Lung (tissue), 11 donors: ENCODE measurements at regions not wholly inside any gene's neighbourhood (a gene's known extent, or its start where the extent isn't known, plus 50 kb on each side); places are given as distances from the start of the nearest gene placed in this dataset.
"Not testable (repeated sequence)": the region's sequence is repeated elsewhere in the genome, so short reads cannot be mapped to it uniquely, and the experiment has no call there.

Experiments
- ATAC-seq: fragments of 200-7000 bp; cut with Tn5 transposase; one replicate; pipeline ENCODE4 v1.9.1; 2020; ENCODE audit warnings: moderate number of reproducible peaks; ENCODE audit not compliant: insufficient read depth, low FRiP score
- DNase-seq, 3 donors: peaks; one replicate each; pipeline ENCODE4 v3.0.0-alpha.2; 2013 to 2017
- H3K27ac ChIP-seq, 2 donors: one replicate each; pipeline ENCODE4 v1.5.1; 2013; ENCODE audit warnings: mild to moderate bottlenecking in 2 of 2, moderate library complexity in 2 of 2, control low read depth in 1 of 2, inconsistent platforms in 1 of 2, low read depth in 1 of 2, low read length in 1 of 2
- H3K27me3 ChIP-seq, 3 donors: one replicate each; pipeline ENCODE4 v1.5.1; 2013; ENCODE audit warnings: low read length in 2 of 3; ENCODE audit not compliant: control insufficient read depth in 3 of 3, insufficient read depth in 3 of 3
- H3K36me3 ChIP-seq, 4 donors: one replicate each; pipeline ENCODE4 v1.5.1; 2013; ENCODE audit warnings: low read length in 4 of 4, mild to moderate bottlenecking in 1 of 4, moderate library complexity in 1 of 4; ENCODE audit not compliant: control insufficient read depth in 4 of 4, insufficient read depth in 4 of 4
- H3K4me1 ChIP-seq, 5 donors: one replicate each; pipeline ENCODE4 v1.5.1; 2013; ENCODE audit warnings: low read length in 5 of 5, mild to moderate bottlenecking in 2 of 5, moderate library complexity in 1 of 5; ENCODE audit not compliant: control insufficient read depth in 5 of 5, insufficient read depth in 5 of 5
- H3K4me3 ChIP-seq: one replicate; pipeline ENCODE4 v1.5.1; 2013; ENCODE audit warnings: mild to moderate bottlenecking, control low read depth, moderate library complexity
- H3K9ac ChIP-seq, 2 donors: one replicate each; pipeline ENCODE4 v1.5.1; 2013; ENCODE audit warnings: low read length in 2 of 2, control low read depth in 1 of 2; ENCODE audit not compliant: insufficient read depth in 1 of 2
- H3K9me3 ChIP-seq, 4 donors: one replicate each; pipeline ENCODE4 v1.5.1; 2013; ENCODE audit warnings: low read length in 3 of 4, mild to moderate bottlenecking in 1 of 4, moderate library complexity in 1 of 4; ENCODE audit not compliant: control insufficient read depth in 4 of 4, insufficient read depth in 3 of 4
- WGBS, 2 donors: extraction: QIAGEN DNeasy Blood & Tissue Kit; methylation state at CpG; one replicate each; pipeline ENCODE4 v1.1.7; 2013; 5-methylcytosine and 5-hydroxymethylcytosine counted together
- TF ChIP-seq, protein P1 (sequence below): IDR thresholded peaks from 2 replicates; pipeline ENCODE4 v1.5.1; 2012; ENCODE audit warnings: mild to moderate bottlenecking; ENCODE audit errors: control extremely low read depth, extremely low read depth
- donor health status: control.
- donor health status: control.
- donor health status: Bipolar disorder and iron deficiency.
- donor health status: healthy.
- donor health status: DM: yes; HTN: yes; CAD: no.

- no peak overlapping the region for H3K27ac ChIP-seq
- ATAC-seq: no peak
- H3K9me3 ChIP-seq: peaks cover 0 to 2% (median 0%) of the 10 kb centered on the region in 4 donors
- TF ChIP-seq, protein P1, sequence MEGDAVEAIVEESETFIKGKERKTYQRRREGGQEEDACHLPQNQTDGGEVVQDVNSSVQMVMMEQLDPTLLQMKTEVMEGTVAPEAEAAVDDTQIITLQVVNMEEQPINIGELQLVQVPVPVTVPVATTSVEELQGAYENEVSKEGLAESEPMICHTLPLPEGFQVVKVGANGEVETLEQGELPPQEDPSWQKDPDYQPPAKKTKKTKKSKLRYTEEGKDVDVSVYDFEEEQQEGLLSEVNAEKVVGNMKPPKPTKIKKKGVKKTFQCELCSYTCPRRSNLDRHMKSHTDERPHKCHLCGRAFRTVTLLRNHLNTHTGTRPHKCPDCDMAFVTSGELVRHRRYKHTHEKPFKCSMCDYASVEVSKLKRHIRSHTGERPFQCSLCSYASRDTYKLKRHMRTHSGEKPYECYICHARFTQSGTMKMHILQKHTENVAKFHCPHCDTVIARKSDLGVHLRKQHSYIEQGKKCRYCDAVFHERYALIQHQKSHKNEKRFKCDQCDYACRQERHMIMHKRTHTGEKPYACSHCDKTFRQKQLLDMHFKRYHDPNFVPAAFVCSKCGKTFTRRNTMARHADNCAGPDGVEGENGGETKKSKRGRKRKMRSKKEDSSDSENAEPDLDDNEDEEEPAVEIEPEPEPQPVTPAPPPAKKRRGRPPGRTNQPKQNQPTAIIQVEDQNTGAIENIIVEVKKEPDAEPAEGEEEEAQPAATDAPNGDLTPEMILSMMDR: no peak
- H3K4me3 ChIP-seq: no peak overlapping the region
- no peaks in the 10 kb centered on the region for H3K4me1 ChIP-seq
- DNase-seq: peak; percentile 36 to 62 (median 46)
- no peaks in the 10 kb centered on the region for H3K27me3 ChIP-seq
- H3K9ac ChIP-seq: no peak overlapping the region
- WGBS, 2 donors: 24 to 29% methylated on average over 5 of the region's 5 CpGs
- H3K36me3 ChIP-seq: no peaks in the 10 kb centered on the region
Measured at GRCh38 chr5:36777105-36777757, 99.3 kb upstream of the NIPBL start.

DNA sequence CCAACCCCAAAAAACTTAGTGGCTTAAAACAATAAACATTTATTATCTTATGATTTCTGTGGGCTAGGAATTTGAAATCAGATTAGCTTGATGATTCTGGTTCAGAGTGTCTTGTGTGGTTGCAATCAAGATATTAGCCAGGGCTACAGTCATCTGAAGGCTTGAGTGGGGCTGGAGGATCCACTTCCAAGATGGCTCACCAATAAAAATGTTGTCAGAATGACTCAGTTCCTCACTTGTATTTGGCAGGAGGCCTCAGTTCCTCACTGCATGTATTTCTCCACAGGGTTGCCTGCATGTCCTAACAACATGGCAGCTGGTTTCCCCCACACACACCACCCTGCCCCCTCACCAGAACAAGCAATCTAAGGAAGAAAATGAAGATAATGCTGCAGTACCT lies 98.2 kb upstream of the NIPBL start:
- no peak for ATAC-seq
- Histone ChIP-seq H3K4me1 (no peaks in the 10 kb centered on the region), H3K9me3 (peaks cover 0 to 2% (median 0%) of the 10 kb centered on the region in 4 donors), H3K27me3 (no peaks in the 10 kb centered on the region), H3K36me3 (no peaks in the 10 kb centered on the region), H3K9ac (no peak overlapping the region), H3K27ac (no peak overlapping the region), H3K4me3 (no peak overlapping the region)
- DNase-seq: no peak
- TF ChIP-seq, protein P1: no peak

- not testable (repeated sequence) for ATAC-seq, H3K27ac ChIP-seq, DNase-seq, H3K36me3 ChIP-seq, H3K9ac ChIP-seq, H3K9me3 ChIP-seq, H3K4me3 ChIP-seq, H3K4me1 ChIP-seq, H3K27me3 ChIP-seq
- WGBS, 2 donors: 98 to 99% methylated on average over 24 to 26 of the region's 26 CpGs
Measured at GRCh38 chr5:36782612-36783011, 94.0 kb upstream of the NIPBL start.

GRCh38 chr5:36786448-36787012 lies 90.0 kb upstream of the NIPBL start:
- Histone ChIP-seq H3K27me3 (no peaks in the 10 kb centered on the region), H3K27ac (no peak overlapping the region), H3K36me3 (no peaks in the 10 kb centered on the region), H3K4me3 (no peak overlapping the region), H3K9ac (no peak overlapping the region), H3K9me3 (no peaks in the 10 kb centered on the region), H3K4me1 (no peaks in the 10 kb centered on the region)
- WGBS, 2 donors: 81 to 94% methylated on average over 1 of the region's 1 CpG
- ATAC-seq (no peak), DNase-seq (no peak)
- TF ChIP-seq, protein P1: no peak
